OCI-LY1 (cell line): ENCODE measurements at regions not wholly inside any gene's neighbourhood (a gene's known extent, or its start where the extent isn't known, plus 50 kb on each side); places are given as distances from the start of the nearest gene placed in this dataset.
"Not testable (repeated sequence)": the region's sequence is repeated elsewhere in the genome, so short reads cannot be mapped to it uniquely, and the experiment has no call there.

Source experiments
- H2AFZ ChIP-seq: fragments of 200-600 bp; sonication (generic), shearing (Covaris generic); 2 replicates; pipeline ENCODE4 v1.6.0; 2014; ENCODE audit warnings: antibody characterized with exemption, mild to moderate bottlenecking, low read length
- H3F3A ChIP-seq: fragments of 200-600 bp; sonication (generic), shearing (Covaris generic); 2 replicates; pipeline ENCODE4 v1.6.0; 2014; ENCODE audit warnings: mild to moderate bottlenecking, antibody characterized with exemption, low read length, moderate library complexity; ENCODE audit not compliant: insufficient read depth
- H3K27ac ChIP-seq: fragments of 200-600 bp; sonication (generic); 2 replicates; pipeline ENCODE4 v1.5.1; 2014; ENCODE audit warnings: low read length, mixed run types, mild to moderate bottlenecking, low read depth; ENCODE audit not compliant: poor library complexity, severe bottlenecking
- H3K27me3 ChIP-seq: fragments of 200-600 bp; sonication (generic); 2 replicates; pipeline ENCODE4 v1.6.0; 2014; ENCODE audit warnings: antibody characterized with exemption, mild to moderate bottlenecking, low read length, moderate library complexity; ENCODE audit not compliant: insufficient read depth
- H3K36me3 ChIP-seq: fragments of 200-600 bp; sonication (generic); 2 replicates; pipeline ENCODE4 v1.6.1; 2014; ENCODE audit warnings: mild to moderate bottlenecking, antibody characterized with exemption, low read length, moderate library complexity, mixed read lengths; ENCODE audit not compliant: insufficient read depth
- H3K4me1 ChIP-seq: fragments of 200-600 bp; sonication (generic); 2 replicates; pipeline ENCODE4 v1.5.1; 2014; ENCODE audit warnings: mild to moderate bottlenecking, low read length, moderate library complexity; ENCODE audit not compliant: insufficient read depth, severe bottlenecking
- H3K4me2 ChIP-seq: fragments of 200-600 bp; sonication (generic), shearing (Covaris generic); 2 replicates; pipeline ENCODE4 v1.6.1; 2014; ENCODE audit warnings: low read length
- H3K4me3 ChIP-seq: fragments of 200-600 bp; sonication (generic); 2 replicates; pipeline ENCODE4 v1.5.1; 2014; ENCODE audit warnings: low read length, low read depth, mild to moderate bottlenecking, mixed read lengths; ENCODE audit not compliant: poor library complexity, severe bottlenecking
- H3K79me2 ChIP-seq: fragments of 200-600 bp; shearing (Covaris generic); 2 replicates; pipeline ENCODE4 v1.6.1; 2016; ENCODE audit warnings: mixed run types, low read length, mixed read lengths; ENCODE audit not compliant: insufficient read depth
- H3K9ac ChIP-seq: fragments of 200-600 bp; sonication (generic), shearing (Covaris generic); 2 replicates; pipeline ENCODE4 v1.6.1; 2014; ENCODE audit warnings: mild to moderate bottlenecking, low read length, mixed read lengths
- H3K9me2 ChIP-seq: fragments of 200-600 bp; sonication (generic), shearing (Covaris generic); 2 replicates; pipeline ENCODE4 v1.6.1; 2014; ENCODE audit warnings: low read depth, mild to moderate bottlenecking, low read length, mixed read lengths
- H3K9me3 ChIP-seq: fragments of 200-600 bp; shearing (Covaris generic); 2 replicates; pipeline ENCODE4 v1.6.1; 2014; ENCODE audit warnings: low read length, mixed read lengths
- H4K20me1 ChIP-seq: fragments of 200-600 bp; sonication (generic), shearing (Covaris generic); 2 replicates; pipeline ENCODE4 v1.6.0; 2016; ENCODE audit warnings: mild to moderate bottlenecking, low read length; ENCODE audit not compliant: insufficient read depth
- CTCF ChIP-seq: fragments of 200-600 bp; sonication (generic), shearing (Covaris generic); IDR thresholded peaks from 2 replicates; pipeline ENCODE4 v1.5.1; 2017; ENCODE audit warnings: mild to moderate bottlenecking, antibody characterized with exemption, low read length, moderate library complexity, mixed read lengths
- EZH2 ChIP-seq: fragments of 200-600 bp; sonication (generic), shearing (Covaris generic); IDR thresholded peaks from 2 replicates; pipeline ENCODE4 v1.8.0; 2017; ENCODE audit warnings: borderline replicate concordance, mixed run types, mild to moderate bottlenecking, antibody characterized with exemption, low read length, moderate library complexity, mixed read lengths

GRCh38 chr17:20823905-20824304, 218.9 kb downstream of the USP22 start:
- Histone ChIP-seq H4K20me1 (no peaks in the 10 kb centered on the region), H3K79me2 (no peaks in the 10 kb centered on the region), H3K4me2 (no peak overlapping the region), H3K27ac (no peak overlapping the region), H3K9me3 (no peaks in the 10 kb centered on the region), H3K4me1 (no peaks in the 10 kb centered on the region), H3F3A (no peaks in the 10 kb centered on the region), H2AFZ (no peak overlapping the region), H3K4me3 (no peak overlapping the region), H3K9me2 (no peaks in the 10 kb centered on the region), H3K36me3 (no peaks in the 10 kb centered on the region), H3K9ac (no peak overlapping the region), H3K27me3 (no peaks in the 10 kb centered on the region)
- TF ChIP-seq EZH2, result no peak
- TF ChIP-seq CTCF, result no peak

- Histone ChIP-seq H3K9me3 (no peaks in the 10 kb centered on the region), H3K9ac (no peak overlapping the region), H3K79me2 (no peaks in the 10 kb centered on the region), H3K4me1 (no peaks in the 10 kb centered on the region), H3K27ac (no peak overlapping the region), H3K36me3 (no peaks in the 10 kb centered on the region), H3F3A (no peaks in the 10 kb centered on the region), H3K27me3 (no peaks in the 10 kb centered on the region), H2AFZ (no peak overlapping the region), H4K20me1 (no peaks in the 10 kb centered on the region), H3K9me2 (no peaks in the 10 kb centered on the region), H3K4me2 (no peak overlapping the region), H3K4me3 (no peak overlapping the region)
- no peak for TF ChIP-seq EZH2
- no peak for TF ChIP-seq CTCF
These were observed 217.3 kb downstream of the USP22 start for GRCh38 chr17:20825539-20825938.

GRCh38 chr17:20840453-20840852, 202.4 kb downstream of the USP22 start:
- not testable (repeated sequence) for H3K9ac ChIP-seq, H2AFZ ChIP-seq, H3K27me3 ChIP-seq, H3K9me3 ChIP-seq, H4K20me1 ChIP-seq, H3K27ac ChIP-seq, H3K4me2 ChIP-seq, H3F3A ChIP-seq, H3K9me2 ChIP-seq, H3K4me3 ChIP-seq, H3K4me1 ChIP-seq, H3K36me3 ChIP-seq, H3K79me2 ChIP-seq

- H3K27me3 ChIP-seq, H3K79me2 ChIP-seq, H4K20me1 ChIP-seq, H3K9ac ChIP-seq, H2AFZ ChIP-seq, H3K36me3 ChIP-seq, H3K9me2 ChIP-seq, H3K4me2 ChIP-seq, H3K27ac ChIP-seq, H3F3A ChIP-seq, H3K4me3 ChIP-seq, H3K4me1 ChIP-seq, H3K9me3 ChIP-seq: not testable (repeated sequence)
These were observed 201.6 kb downstream of the USP22 start for GRCh38 chr17:20840987-20841865.

- H3K9me2 ChIP-seq, H3K4me2 ChIP-seq, H3K4me1 ChIP-seq, H2AFZ ChIP-seq, H3K27ac ChIP-seq, H3K27me3 ChIP-seq, H3K9me3 ChIP-seq, H3K9ac ChIP-seq, H3K4me3 ChIP-seq, H3F3A ChIP-seq, H4K20me1 ChIP-seq, H3K36me3 ChIP-seq, H3K79me2 ChIP-seq: not testable (repeated sequence)
These were observed 200.8 kb downstream of the USP22 start for GRCh38 chr17:20842012-20842411.

GRCh38 chr17:20843261-20843660, 199.6 kb downstream of the USP22 start:
- H3K4me3 ChIP-seq, H4K20me1 ChIP-seq, H3K9ac ChIP-seq: not testable (repeated sequence)

More at GRCh38 chr17:20843261-20843660, 199.6 kb downstream of the USP22 start:
- H3K4me2 ChIP-seq, H3K27me3 ChIP-seq, H3K79me2 ChIP-seq, H3K9me3 ChIP-seq, H3K4me1 ChIP-seq, H3K27ac ChIP-seq, H3K36me3 ChIP-seq, H2AFZ ChIP-seq, H3K9me2 ChIP-seq, H3F3A ChIP-seq: not testable (repeated sequence)
